PFSK-1 (cell line): ENCODE measurements at regions not wholly inside any gene's neighbourhood (a gene's known extent, or its start where the extent isn't known, plus 50 kb on each side); places are given as distances from the start of the nearest gene placed in this dataset.

Source experiments
- POLR2AphosphoS5 ChIP-seq: IDR thresholded peaks from 2 replicates; pipeline ENCODE4 v1.6.1; 2012; ENCODE audit warnings: low read depth, mild to moderate bottlenecking, control low read depth, low read length, moderate library complexity
- REST ChIP-seq, 2 experiments: IDR thresholded peaks; 2 replicates each; pipeline versions ENCODE4 v1.6.1 to v1.8.0; 2011 to 2012; ENCODE audit warnings: low read depth in 2 of 2, low read length in 2 of 2, control low read depth in 1 of 2, inconsistent platforms in 1 of 2, mild to moderate bottlenecking in 1 of 2, moderate library complexity in 1 of 2; ENCODE audit not compliant: insufficient read depth in 1 of 2

GRCh38 chr1:182229451-182229850, 162.1 kb downstream of the GLUL start:
- no peak for TF ChIP-seq POLR2AphosphoS5
- no peak for TF ChIP-seq REST (IDR thresholded peaks at IDR 0.05; ENCODE audit: insufficient read depth in 1 of 2, low read depth in 2 of 2, low read length in 2 of 2)
